Vagina (tissue), 2 donors: ENCODE measurements at regions not wholly inside any gene's neighbourhood (a gene's known extent, or its start where the extent isn't known, plus 50 kb on each side); places are given as distances from the start of the nearest gene placed in this dataset.

Experiments
- CTCF ChIP-seq, 3 experiments: fragments of 450-650 bp in 2 of 3; fragments of 200-600 bp in 1 of 3; sonication (generic) in 1 of 3; IDR thresholded peaks; one replicate each; pipeline ENCODE4 v1.5.1; 2017 to 2019; ENCODE audit warnings: antibody characterized with exemption in 3 of 3, mild to moderate bottlenecking in 2 of 3, moderate library complexity in 2 of 3
- POLR2A ChIP-seq, 2 donors: fragments of 450-650 bp; IDR thresholded peaks; one replicate each; pipeline ENCODE4 v1.6.1; 2017; ENCODE audit warnings: antibody characterized with exemption in 2 of 2, mild to moderate bottlenecking in 2 of 2, moderate library complexity in 2 of 2
- POLR2AphosphoS5 ChIP-seq, 2 donors: sonication (generic); formaldehyde crosslinking; IDR thresholded peaks; one replicate each; pipeline ENCODE4 v1.9.0; 2017; ENCODE audit warnings: antibody characterized with exemption in 2 of 2, mild to moderate bottlenecking in 2 of 2, low read depth in 1 of 2; ENCODE audit not compliant: insufficient read depth in 1 of 2

GRCh38 chr11:38307455-38307854, 1709.4 kb upstream of the RAG2 start:
- TF ChIP-seq POLR2A (IDR thresholded peaks at IDR 0.05) (no peak), CTCF (IDR thresholded peaks at IDR 0.05) (no peak), POLR2AphosphoS5 (IDR thresholded peaks at IDR 0.05; ENCODE audit: insufficient read depth in 1 of 2, low read depth in 1 of 2) (no peak)
